ENCODE measurements at regions not wholly inside any gene's neighbourhood (a gene's known extent, or its start where the extent isn't known, plus 50 kb on each side); places are given as distances from the start of the nearest gene placed in this dataset.

- TF ChIP-seq CTCF (IDR thresholded peaks at IDR 0.05): no peak
- no peak for TF ChIP-seq POLR2A (IDR thresholded peaks at IDR 0.05)
- TF ChIP-seq EP300 (IDR thresholded peaks at IDR 0.05): no peak
Observed at GRCh38 chr2:158893026-158893425, 75.4 kb upstream of the TANC1 start.
